Prostate gland (tissue), 2 donors: ENCODE measurements at regions not wholly inside any gene's neighbourhood (a gene's known extent, or its start where the extent isn't known, plus 50 kb on each side); places are given as distances from the start of the nearest gene placed in this dataset.

Experiments used
- DNase-seq: peaks from one replicate; pipeline ENCODE4 v3.0.0-alpha.2; 2019; ENCODE audit warnings: low spot score
- H3K27ac ChIP-seq, 2 donors: fragments of 200-600 bp; sonication (generic); 2 replicates each; pipeline ENCODE4 v1.5.1; 2017 to 2019
- H3K27me3 ChIP-seq: fragments of 200-600 bp; sonication (generic); replicated peaks from 2 replicates; pipeline ENCODE4 v1.5.1; 2019; ENCODE audit not compliant: insufficient read depth
- H3K36me3 ChIP-seq, 2 donors: fragments of 200-600 bp; sonication (generic); 1 replicate in 1 of 2; 2 replicates in 1 of 2; pipeline versions ENCODE4 v1.5.1 to v1.8.1; 2017 to 2019
- H3K4me1 ChIP-seq: fragments of 200-600 bp; sonication (generic); replicated peaks from 2 replicates; pipeline ENCODE4 v1.5.1; 2019
- H3K4me3 ChIP-seq, 2 donors: fragments of 200-600 bp; sonication (generic); 2 replicates each; pipeline ENCODE4 v1.5.1; 2017 to 2019
- H3K9me3 ChIP-seq: fragments of 200-600 bp; sonication (generic); 2 replicates; pipeline ENCODE4 v1.5.1; 2017
- POLR2A ChIP-seq: fragments of 450-650 bp; IDR thresholded peaks from one replicate; pipeline ENCODE4 v1.6.1; 2016; ENCODE audit warnings: antibody characterized with exemption, mild to moderate bottlenecking
- POLR2AphosphoS5 ChIP-seq: sonication (generic); formaldehyde crosslinking; IDR thresholded peaks from one replicate; pipeline ENCODE4 v1.6.1; 2017; ENCODE audit warnings: antibody characterized with exemption
- WGBS: methylation state at CpG from one replicate; pipeline ENCODE4 v1.1.5; 2018; 5-methylcytosine and 5-hydroxymethylcytosine counted together
- intact Hi-C: fragments of 100-400 bp; cut with DNase I; formaldehyde crosslinking; loops from one replicate; pipeline ENCODE4 v1.14.2; 2022
- TF ChIP-seq, protein P1 (sequence below), 4 experiments: fragments of 200-600 bp in 2 of 4; fragments of 450-650 bp in 2 of 4; sonication (generic) in 2 of 4; IDR thresholded peaks; 1 replicate in 3 of 4; 2 replicates in 1 of 4; pipeline ENCODE4 v1.5.1; 2016 to 2019; ENCODE audit warnings: antibody characterized with exemption in 4 of 4, mild to moderate bottlenecking in 2 of 4, moderate library complexity in 2 of 4

DNA sequence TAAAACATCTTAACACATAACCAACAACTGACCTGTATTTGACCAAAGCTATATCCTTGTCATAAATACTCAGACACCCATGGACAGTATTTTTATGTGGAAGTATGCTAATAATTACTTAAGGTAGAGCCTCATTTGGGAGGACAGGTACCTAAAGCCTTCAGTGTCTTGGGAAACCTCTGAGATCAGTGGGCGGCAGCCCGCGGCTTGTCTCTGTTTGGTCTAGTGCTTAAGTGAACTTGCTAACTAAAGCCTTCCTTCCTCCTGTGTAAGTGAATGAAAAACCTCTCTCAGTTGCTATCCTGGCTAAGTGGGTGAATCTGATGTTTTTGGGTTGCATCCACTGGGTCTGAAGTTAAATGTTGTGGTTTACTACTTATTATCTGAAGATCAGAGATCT, 144.5 kb upstream of the AGR3 start:
- no peaks in the 10 kb centered on the region for H3K4me1 ChIP-seq
- 92% methylated on average over 3 of the region's 3 CpGs for WGBS
- no peaks in the 10 kb centered on the region for H3K27me3 ChIP-seq
- H3K4me3 ChIP-seq = no peak overlapping the region
- no peaks in the 10 kb centered on the region for H3K9me3 ChIP-seq
- H3K27ac ChIP-seq = no peak overlapping the region
- H3K36me3 ChIP-seq = no peaks in the 10 kb centered on the region
- TF ChIP-seq, protein P1, sequence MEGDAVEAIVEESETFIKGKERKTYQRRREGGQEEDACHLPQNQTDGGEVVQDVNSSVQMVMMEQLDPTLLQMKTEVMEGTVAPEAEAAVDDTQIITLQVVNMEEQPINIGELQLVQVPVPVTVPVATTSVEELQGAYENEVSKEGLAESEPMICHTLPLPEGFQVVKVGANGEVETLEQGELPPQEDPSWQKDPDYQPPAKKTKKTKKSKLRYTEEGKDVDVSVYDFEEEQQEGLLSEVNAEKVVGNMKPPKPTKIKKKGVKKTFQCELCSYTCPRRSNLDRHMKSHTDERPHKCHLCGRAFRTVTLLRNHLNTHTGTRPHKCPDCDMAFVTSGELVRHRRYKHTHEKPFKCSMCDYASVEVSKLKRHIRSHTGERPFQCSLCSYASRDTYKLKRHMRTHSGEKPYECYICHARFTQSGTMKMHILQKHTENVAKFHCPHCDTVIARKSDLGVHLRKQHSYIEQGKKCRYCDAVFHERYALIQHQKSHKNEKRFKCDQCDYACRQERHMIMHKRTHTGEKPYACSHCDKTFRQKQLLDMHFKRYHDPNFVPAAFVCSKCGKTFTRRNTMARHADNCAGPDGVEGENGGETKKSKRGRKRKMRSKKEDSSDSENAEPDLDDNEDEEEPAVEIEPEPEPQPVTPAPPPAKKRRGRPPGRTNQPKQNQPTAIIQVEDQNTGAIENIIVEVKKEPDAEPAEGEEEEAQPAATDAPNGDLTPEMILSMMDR (IDR thresholded peaks at IDR 0.05) = no peak
- TF ChIP-seq POLR2AphosphoS5 = no peak
- no peak for TF ChIP-seq POLR2A
- no peak for DNase-seq
- intact Hi-C loops = no loop called here

DNA sequence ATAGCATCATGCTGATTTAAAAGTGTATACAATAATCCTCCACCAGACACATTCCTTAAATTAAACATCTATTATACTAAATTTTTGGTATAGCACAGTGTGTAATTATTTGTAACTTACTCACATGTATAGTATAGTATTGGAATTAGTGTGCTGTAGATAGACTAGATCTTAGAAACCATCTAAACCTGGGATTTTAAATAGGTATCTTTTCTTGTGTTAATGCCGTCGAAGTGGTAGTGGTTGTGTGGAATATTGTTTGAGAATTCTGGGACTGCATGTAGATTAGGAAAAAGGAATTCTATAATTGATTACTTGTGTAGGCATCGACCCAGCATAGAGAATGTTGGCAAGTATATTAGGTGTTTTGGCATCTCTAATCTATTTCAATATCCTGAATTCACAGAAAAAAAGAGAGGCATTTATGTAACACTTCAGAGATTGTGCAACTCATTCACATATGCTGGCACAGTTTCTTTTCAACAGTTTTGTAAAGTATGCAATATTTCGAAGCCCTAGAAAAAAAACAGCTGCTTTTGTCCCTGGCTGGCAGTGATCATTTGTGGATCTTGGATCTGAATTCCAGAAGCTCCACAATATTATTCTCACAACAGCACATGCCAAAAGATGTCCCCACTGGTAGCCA, 145.5 kb upstream of the AGR3 start:
- no peak for DNase-seq
- 74% methylated on average over 4 of the region's 4 CpGs for WGBS
- intact Hi-C loops = no loop called here

DNA sequence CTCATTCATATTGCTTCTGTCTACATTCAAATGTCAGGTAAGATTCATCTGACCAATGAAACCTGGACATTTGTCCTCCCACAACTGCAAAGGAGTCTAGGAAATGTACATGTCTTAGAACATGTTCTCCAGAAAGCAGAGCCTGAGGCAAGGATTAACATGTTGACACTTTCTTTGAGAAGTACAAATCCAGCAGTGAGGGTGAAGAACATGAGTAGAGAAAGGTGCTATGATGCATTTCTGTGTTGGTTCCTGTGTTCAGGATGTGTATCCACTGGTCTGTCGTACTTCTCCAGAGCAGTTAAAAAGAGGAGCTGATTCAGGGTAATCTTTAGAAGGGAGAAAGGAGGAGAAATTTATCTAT, 146.0 kb upstream of the AGR3 start:
- Histone ChIP-seq H3K36me3 (no peaks in the 10 kb centered on the region), H3K4me1 (no peaks in the 10 kb centered on the region), H3K9me3 (no peaks in the 10 kb centered on the region), H3K4me3 (no peak overlapping the region), H3K27me3 (no peaks in the 10 kb centered on the region), H3K27ac (no peak overlapping the region)
- 96% methylated on average over 1 of the region's 1 CpG for WGBS
- intact Hi-C loops = no loop called here
- no peak for DNase-seq
- TF ChIP-seq, protein P1 (IDR thresholded peaks at IDR 0.05) = no peak
- no peak for TF ChIP-seq POLR2A
- TF ChIP-seq POLR2AphosphoS5 = no peak

More for the DNA sequence above, 145.5 kb upstream of the AGR3 start:
- TF ChIP-seq POLR2A (no peak), POLR2AphosphoS5 (no peak)
- TF ChIP-seq, protein P1 (IDR thresholded peaks at IDR 0.05) = no peak
- Histone ChIP-seq H3K27me3 (no peaks in the 10 kb centered on the region), H3K36me3 (no peaks in the 10 kb centered on the region), H3K4me1 (no peaks in the 10 kb centered on the region), H3K4me3 (no peak overlapping the region), H3K9me3 (no peaks in the 10 kb centered on the region), H3K27ac (no peak overlapping the region)

DNA sequence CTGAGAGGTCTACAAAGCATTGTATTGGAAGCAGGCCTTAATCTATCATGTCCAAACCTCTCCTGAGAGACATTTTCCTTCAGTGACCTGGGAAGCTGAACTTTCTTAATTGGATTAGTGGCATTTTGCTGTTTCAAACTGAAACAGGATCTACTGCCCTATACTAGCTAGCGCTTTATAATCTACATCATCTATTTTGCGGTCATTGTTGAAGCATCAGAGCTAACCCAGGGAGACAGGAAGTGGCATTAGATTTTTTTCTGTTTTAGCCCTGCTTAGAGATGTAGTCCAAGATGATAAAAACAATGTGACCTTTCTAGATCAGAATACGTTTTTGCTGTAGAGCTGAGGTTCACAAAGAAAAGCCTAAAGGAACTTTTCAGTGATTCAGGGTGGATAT, 147.4 kb upstream of the AGR3 start:
- TF ChIP-seq POLR2A = no peak
- no peak for TF ChIP-seq POLR2AphosphoS5
- TF ChIP-seq, protein P1 (IDR thresholded peaks at IDR 0.05) = no peak
- 90% methylated on average over 3 of the region's 3 CpGs for WGBS
- no peaks in the 10 kb centered on the region for H3K9me3 ChIP-seq
- no peak for DNase-seq
- intact Hi-C loops = no loop called here
- H3K4me3 ChIP-seq = no peak overlapping the region
- no peak overlapping the region for H3K27ac ChIP-seq
- no peaks in the 10 kb centered on the region for H3K4me1 ChIP-seq
- H3K36me3 ChIP-seq = no peaks in the 10 kb centered on the region
- H3K27me3 ChIP-seq = no peaks in the 10 kb centered on the region

DNA sequence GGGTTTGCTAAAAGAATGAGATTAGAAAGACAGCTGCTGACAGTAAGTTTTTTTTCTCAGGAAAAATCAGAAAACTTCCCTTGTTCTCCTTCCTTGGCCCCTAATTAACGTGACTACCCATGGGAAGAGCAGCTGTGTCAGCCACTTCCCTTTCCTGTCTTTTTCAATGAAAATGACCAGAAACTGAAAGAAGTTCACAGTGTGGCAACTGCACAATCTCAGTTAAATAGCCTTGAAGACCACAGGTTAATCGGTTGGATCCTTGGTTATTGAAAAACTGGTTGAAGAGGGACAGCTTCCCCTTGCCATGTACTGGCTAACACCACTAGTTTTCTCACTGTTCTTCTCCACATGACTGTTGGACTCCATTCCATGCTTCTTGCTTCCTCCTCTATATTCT, 148.8 kb upstream of the AGR3 start:
- Histone ChIP-seq H3K27ac (no peak overlapping the region), H3K4me3 (no peak overlapping the region), H3K9me3 (no peaks in the 10 kb centered on the region), H3K4me1 (no peaks in the 10 kb centered on the region), H3K27me3 (no peaks in the 10 kb centered on the region), H3K36me3 (no peaks in the 10 kb centered on the region)
- DNase-seq = no peak
- 82% methylated on average over 2 of the region's 2 CpGs for WGBS
- TF ChIP-seq POLR2A (no peak), POLR2AphosphoS5 (no peak)
- TF ChIP-seq, protein P1 (IDR thresholded peaks at IDR 0.05) = no peak
- intact Hi-C loops = no loop called here
